Bone marrow (tissue), 2 donors: ENCODE measurements at regions not wholly inside any gene's neighbourhood (a gene's known extent, or its start where the extent isn't known, plus 50 kb on each side); places are given as distances from the start of the nearest gene placed in this dataset.
"Not testable (repeated sequence)": the region's sequence is repeated elsewhere in the genome, so short reads cannot be mapped to it uniquely, and the experiment has no call there.

Source experiments
- DNase-seq, 2 donors: peaks; one replicate each; lab custom pipeline; 2025; lab: John Stamatoyannopoulos, UW

GRCh38 chr15:77861997-77862635 lies 215.4 kb downstream of the TBC1D2B start:
- not testable (repeated sequence) for DNase-seq

GRCh38 chr15:77860071-77860691 lies 217.3 kb downstream of the TBC1D2B start:
- DNase-seq, result no peak

- DNase-seq, result no peak
Measured at GRCh38 chr15:77859491-77860060, 217.9 kb downstream of the TBC1D2B start.

GRCh38 chr15:77858792-77859490 lies 218.6 kb downstream of the TBC1D2B start:
- DNase-seq, result no peak

- DNase-seq, result no peak
Measured at GRCh38 chr15:77857419-77857818, 220.1 kb downstream of the TBC1D2B start.

- no peak for DNase-seq
Measured at GRCh38 chr15:77856705-77857346, 220.7 kb downstream of the TBC1D2B start.

- DNase-seq, result no peak
Measured at GRCh38 chr15:77855871-77856270, 221.6 kb downstream of the TBC1D2B start.

- no peak for DNase-seq
Measured at GRCh38 chr15:77854980-77855379, 222.3 kb upstream of the LINGO1 start.

- no peak for DNase-seq
Measured at GRCh38 chr15:77853910-77854309, 221.2 kb upstream of the LINGO1 start.

GRCh38 chr15:77853008-77853328 lies 220.3 kb upstream of the LINGO1 start:
- no peak for DNase-seq

- no peak for DNase-seq
Measured at GRCh38 chr15:77852241-77853007, 219.7 kb upstream of the LINGO1 start.

GRCh38 chr15:77851691-77852090 lies 219.0 kb upstream of the LINGO1 start:
- DNase-seq, result no peak

GRCh38 chr15:77851086-77851485 lies 218.4 kb upstream of the LINGO1 start:
- DNase-seq, result no peak

- DNase-seq, result no peak
Measured at GRCh38 chr15:77846986-77847385, 214.3 kb upstream of the LINGO1 start.

- DNase-seq, result no peak
Measured at GRCh38 chr15:77846360-77846759, 213.6 kb upstream of the LINGO1 start.

GRCh38 chr15:77844798-77845446 lies 212.2 kb upstream of the LINGO1 start:
- no peak for DNase-seq

- DNase-seq, result no peak
Measured at GRCh38 chr15:77843546-77843945, 210.8 kb upstream of the LINGO1 start.

- DNase-seq, result no peak
Measured at GRCh38 chr15:77840991-77841775, 208.5 kb upstream of the LINGO1 start.

- DNase-seq, result no peak
Measured at GRCh38 chr15:77839970-77840905, 207.5 kb upstream of the LINGO1 start.
